Osteoblast (primary cell): ENCODE measurements at regions not wholly inside any gene's neighbourhood (a gene's known extent, or its start where the extent isn't known, plus 50 kb on each side); places are given as distances from the start of the nearest gene placed in this dataset.

Source experiments
- DNase-seq: peaks from one replicate; pipeline ENCODE4 v3.0.0; 2011; ENCODE audit warnings: low spot score, mixed read lengths; ENCODE audit not compliant: insufficient read length; ENCODE audit errors: missing footprints
- H2AFZ ChIP-seq: 2 replicates; pipeline ENCODE4 v1.6.0; 2011; ENCODE audit warnings: mild to moderate bottlenecking, low read length
- H3K27ac ChIP-seq: 2 replicates; pipeline ENCODE4 v1.5.1; 2011; ENCODE audit warnings: mild to moderate bottlenecking, low read depth, low read length, moderate library complexity
- H3K27me3 ChIP-seq: 2 replicates; pipeline ENCODE4 v1.6.0; 2012; ENCODE audit warnings: mild to moderate bottlenecking, control low read depth, inconsistent platforms, low read length, moderate library complexity; ENCODE audit not compliant: insufficient read depth
- H3K36me3 ChIP-seq: 2 replicates; pipeline ENCODE4 v1.5.1; 2011; ENCODE audit warnings: mild to moderate bottlenecking, low read length, control low read depth, moderate library complexity; ENCODE audit not compliant: insufficient read depth
- H3K4me1 ChIP-seq: 2 replicates; pipeline ENCODE4 v1.5.1; 2011; ENCODE audit warnings: mild to moderate bottlenecking, low read length, control low read depth, moderate library complexity; ENCODE audit not compliant: insufficient read depth
- H3K4me2 ChIP-seq: 2 replicates; pipeline ENCODE4 v1.6.0; 2011; ENCODE audit warnings: mild to moderate bottlenecking, low read length; ENCODE audit not compliant: insufficient read depth
- H3K4me3 ChIP-seq: fragments of 200-600 bp; sonication (generic); 3 replicates; pipeline ENCODE4 v1.5.1; 2012; ENCODE audit warnings: mild to moderate bottlenecking, low read length, inconsistent platforms; ENCODE audit not compliant: insufficient read depth
- H3K79me2 ChIP-seq: 2 replicates; pipeline ENCODE4 v1.6.0; 2012; ENCODE audit warnings: mild to moderate bottlenecking, low read length, control low read depth, inconsistent platforms; ENCODE audit not compliant: insufficient read depth
- H3K9me3 ChIP-seq: 2 replicates; pipeline ENCODE4 v1.5.1; 2011; ENCODE audit warnings: low read depth, low read length, control low read depth
- H4K20me1 ChIP-seq: 2 replicates; pipeline ENCODE4 v1.6.0; 2012; ENCODE audit warnings: mild to moderate bottlenecking, low read length, control low read depth; ENCODE audit not compliant: insufficient read depth
- TF ChIP-seq, protein P1 (sequence below): IDR thresholded peaks from 2 replicates; pipeline ENCODE4 v1.5.1; 2011; ENCODE audit warnings: mild to moderate bottlenecking, low read depth, low read length, moderate library complexity; ENCODE audit errors: extremely low read depth

- Histone ChIP-seq H3K4me2 (peak overlapping the region; percentile 86), H3K9me3 (no peaks in the 10 kb centered on the region), H3K36me3 (no peaks in the 10 kb centered on the region), H3K79me2 (peaks cover 36% of the 10 kb centered on the region), H3K27me3 (no peaks in the 10 kb centered on the region), H4K20me1 (peaks cover 15% of the 10 kb centered on the region), H3K4me3 (peak overlapping the region; percentile 95), H2AFZ (peak overlapping the region; percentile 78), H3K4me1 (peaks cover 17% of the 10 kb centered on the region), H3K27ac (no peak overlapping the region)
- TF ChIP-seq, protein P1, sequence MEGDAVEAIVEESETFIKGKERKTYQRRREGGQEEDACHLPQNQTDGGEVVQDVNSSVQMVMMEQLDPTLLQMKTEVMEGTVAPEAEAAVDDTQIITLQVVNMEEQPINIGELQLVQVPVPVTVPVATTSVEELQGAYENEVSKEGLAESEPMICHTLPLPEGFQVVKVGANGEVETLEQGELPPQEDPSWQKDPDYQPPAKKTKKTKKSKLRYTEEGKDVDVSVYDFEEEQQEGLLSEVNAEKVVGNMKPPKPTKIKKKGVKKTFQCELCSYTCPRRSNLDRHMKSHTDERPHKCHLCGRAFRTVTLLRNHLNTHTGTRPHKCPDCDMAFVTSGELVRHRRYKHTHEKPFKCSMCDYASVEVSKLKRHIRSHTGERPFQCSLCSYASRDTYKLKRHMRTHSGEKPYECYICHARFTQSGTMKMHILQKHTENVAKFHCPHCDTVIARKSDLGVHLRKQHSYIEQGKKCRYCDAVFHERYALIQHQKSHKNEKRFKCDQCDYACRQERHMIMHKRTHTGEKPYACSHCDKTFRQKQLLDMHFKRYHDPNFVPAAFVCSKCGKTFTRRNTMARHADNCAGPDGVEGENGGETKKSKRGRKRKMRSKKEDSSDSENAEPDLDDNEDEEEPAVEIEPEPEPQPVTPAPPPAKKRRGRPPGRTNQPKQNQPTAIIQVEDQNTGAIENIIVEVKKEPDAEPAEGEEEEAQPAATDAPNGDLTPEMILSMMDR = no peak
- DNase-seq = no peak
Observed at GRCh38 chr3:42012383-42012934, 50.6 kb upstream of the ULK4 start.
